ENCODE measurements at regions not wholly inside any gene's neighbourhood (a gene's known extent, or its start where the extent isn't known, plus 50 kb on each side); places are given as distances from the start of the nearest gene placed in this dataset.

DNA sequence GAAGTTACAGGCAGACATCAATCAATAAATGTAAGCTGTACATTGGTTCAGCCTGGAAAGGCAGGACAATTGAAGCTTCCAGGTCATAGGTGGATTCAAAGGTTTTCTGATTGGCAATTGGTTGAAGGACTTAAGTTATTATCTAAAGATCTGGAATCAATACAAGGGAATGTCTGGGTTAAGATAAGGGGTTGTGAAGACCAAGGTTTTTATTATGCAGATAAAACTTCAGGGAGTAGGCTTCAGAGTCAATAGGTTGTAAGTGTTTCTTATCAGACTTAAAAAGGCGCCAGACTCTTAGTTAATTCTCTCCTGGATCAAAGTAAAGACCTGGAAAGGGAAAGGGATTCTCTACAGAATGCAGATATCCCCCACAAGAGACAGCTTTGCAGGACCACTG is 935.4 kb downstream of the TBC1D22A start:
- H3K36me3 ChIP-seq (ENCODE audit: control insufficient read depth, insufficient read depth, low read length) = no peaks in the 10 kb centered on the region
- POLR2A ChIA-PET = no interaction called here
- no peaks in the 10 kb centered on the region for H3K9me3 ChIP-seq (ENCODE audit: control insufficient read depth, insufficient read depth, low read depth, low read length)
- in situ Hi-C loops (cut with HindIII; ENCODE audit: low pct_unique_long_range_greater_than_20kb, low sequenced_read_pairs) (no loop called here), intact Hi-C loops (cut with micrococcal nuclease; ENCODE audit: unreplicated experiment) (no loop called here)
- H3K4me1 ChIP-seq (ENCODE audit: control insufficient read depth, insufficient read depth, low read length) = no peaks in the 10 kb centered on the region
- H3K27me3 ChIP-seq (ENCODE audit: control insufficient read depth, insufficient read depth, low read length) = no peaks in the 10 kb centered on the region
- ATAC-seq = no peak
- TF ChIP-seq TCF7L2 (IDR thresholded peaks at IDR 0.05; ENCODE audit: low read depth, low read length) = no peak
- TF ChIP-seq POLR2AphosphoS5 (IDR thresholded peaks at IDR 0.05; ENCODE audit: low read depth, low read length) = no peak
- TF ChIP-seq, protein P1, sequence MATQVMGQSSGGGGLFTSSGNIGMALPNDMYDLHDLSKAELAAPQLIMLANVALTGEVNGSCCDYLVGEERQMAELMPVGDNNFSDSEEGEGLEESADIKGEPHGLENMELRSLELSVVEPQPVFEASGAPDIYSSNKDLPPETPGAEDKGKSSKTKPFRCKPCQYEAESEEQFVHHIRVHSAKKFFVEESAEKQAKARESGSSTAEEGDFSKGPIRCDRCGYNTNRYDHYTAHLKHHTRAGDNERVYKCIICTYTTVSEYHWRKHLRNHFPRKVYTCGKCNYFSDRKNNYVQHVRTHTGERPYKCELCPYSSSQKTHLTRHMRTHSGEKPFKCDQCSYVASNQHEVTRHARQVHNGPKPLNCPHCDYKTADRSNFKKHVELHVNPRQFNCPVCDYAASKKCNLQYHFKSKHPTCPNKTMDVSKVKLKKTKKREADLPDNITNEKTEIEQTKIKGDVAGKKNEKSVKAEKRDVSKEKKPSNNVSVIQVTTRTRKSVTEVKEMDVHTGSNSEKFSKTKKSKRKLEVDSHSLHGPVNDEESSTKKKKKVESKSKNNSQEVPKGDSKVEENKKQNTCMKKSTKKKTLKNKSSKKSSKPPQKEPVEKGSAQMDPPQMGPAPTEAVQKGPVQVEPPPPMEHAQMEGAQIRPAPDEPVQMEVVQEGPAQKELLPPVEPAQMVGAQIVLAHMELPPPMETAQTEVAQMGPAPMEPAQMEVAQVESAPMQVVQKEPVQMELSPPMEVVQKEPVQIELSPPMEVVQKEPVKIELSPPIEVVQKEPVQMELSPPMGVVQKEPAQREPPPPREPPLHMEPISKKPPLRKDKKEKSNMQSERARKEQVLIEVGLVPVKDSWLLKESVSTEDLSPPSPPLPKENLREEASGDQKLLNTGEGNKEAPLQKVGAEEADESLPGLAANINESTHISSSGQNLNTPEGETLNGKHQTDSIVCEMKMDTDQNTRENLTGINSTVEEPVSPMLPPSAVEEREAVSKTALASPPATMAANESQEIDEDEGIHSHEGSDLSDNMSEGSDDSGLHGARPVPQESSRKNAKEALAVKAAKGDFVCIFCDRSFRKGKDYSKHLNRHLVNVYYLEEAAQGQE (IDR thresholded peaks at IDR 0.05; ENCODE audit: insufficient read depth in 1 of 2, low read depth in 2 of 2, low read length in 1 of 2) = no peak
- no peak for TF ChIP-seq SIN3A (IDR thresholded peaks at IDR 0.05; ENCODE audit: borderline replicate concordance, insufficient read depth, low read depth, low read length)
- H3K27ac ChIP-seq (ENCODE audit: low read length) = no peak overlapping the region
- no peak overlapping the region for H3K4me3 ChIP-seq (ENCODE audit: low read depth in 2 of 2, low read length in 2 of 2)
- BruUV-seq (replicated peaks) = no TSS peak
- CTCF ChIA-PET = no interaction called here
- DNase-seq (ENCODE audit: low read depth, low spot score) = no peak

DNA sequence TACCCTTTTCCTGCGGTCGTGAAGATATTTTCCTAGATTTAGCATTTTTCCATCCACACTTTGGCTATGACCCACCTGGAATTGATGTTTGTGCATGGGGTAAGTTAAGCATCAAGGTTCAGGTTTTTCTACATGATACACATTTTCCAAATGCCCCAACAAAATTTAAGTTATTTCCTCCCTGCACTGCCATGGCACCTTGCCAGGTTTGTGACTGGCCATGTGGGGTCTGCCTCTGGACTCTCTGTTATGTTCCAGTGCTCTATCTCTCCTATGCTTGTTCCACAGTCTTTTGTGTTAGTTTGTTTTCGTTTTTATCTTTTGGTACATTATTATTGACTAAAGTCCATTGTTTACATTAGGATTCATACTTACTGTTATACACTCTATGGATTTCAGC is 934.3 kb downstream of the TBC1D22A start:
- no peaks in the 10 kb centered on the region for H3K4me1 ChIP-seq (ENCODE audit: control insufficient read depth, insufficient read depth, low read length)
- DNase-seq (ENCODE audit: low read depth, low spot score) (no peak), ATAC-seq (no peak)
- TF ChIP-seq SIN3A (IDR thresholded peaks at IDR 0.05; ENCODE audit: borderline replicate concordance, insufficient read depth, low read depth, low read length) = no peak
- TF ChIP-seq, protein P2, sequence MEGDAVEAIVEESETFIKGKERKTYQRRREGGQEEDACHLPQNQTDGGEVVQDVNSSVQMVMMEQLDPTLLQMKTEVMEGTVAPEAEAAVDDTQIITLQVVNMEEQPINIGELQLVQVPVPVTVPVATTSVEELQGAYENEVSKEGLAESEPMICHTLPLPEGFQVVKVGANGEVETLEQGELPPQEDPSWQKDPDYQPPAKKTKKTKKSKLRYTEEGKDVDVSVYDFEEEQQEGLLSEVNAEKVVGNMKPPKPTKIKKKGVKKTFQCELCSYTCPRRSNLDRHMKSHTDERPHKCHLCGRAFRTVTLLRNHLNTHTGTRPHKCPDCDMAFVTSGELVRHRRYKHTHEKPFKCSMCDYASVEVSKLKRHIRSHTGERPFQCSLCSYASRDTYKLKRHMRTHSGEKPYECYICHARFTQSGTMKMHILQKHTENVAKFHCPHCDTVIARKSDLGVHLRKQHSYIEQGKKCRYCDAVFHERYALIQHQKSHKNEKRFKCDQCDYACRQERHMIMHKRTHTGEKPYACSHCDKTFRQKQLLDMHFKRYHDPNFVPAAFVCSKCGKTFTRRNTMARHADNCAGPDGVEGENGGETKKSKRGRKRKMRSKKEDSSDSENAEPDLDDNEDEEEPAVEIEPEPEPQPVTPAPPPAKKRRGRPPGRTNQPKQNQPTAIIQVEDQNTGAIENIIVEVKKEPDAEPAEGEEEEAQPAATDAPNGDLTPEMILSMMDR (IDR thresholded peaks at IDR 0.05) = no peak
- TF ChIP-seq TCF7L2 (IDR thresholded peaks at IDR 0.05; ENCODE audit: low read depth, low read length) = no peak
- TF ChIP-seq, protein P1 (IDR thresholded peaks at IDR 0.05; ENCODE audit: insufficient read depth in 1 of 2, low read depth in 2 of 2, low read length in 1 of 2) = no peak
- no peak for TF ChIP-seq POLR2AphosphoS5 (IDR thresholded peaks at IDR 0.05; ENCODE audit: low read depth, low read length)
- H3K9me3 ChIP-seq (ENCODE audit: control insufficient read depth, insufficient read depth, low read depth, low read length) = no peaks in the 10 kb centered on the region
- no peak overlapping the region for H3K27ac ChIP-seq (ENCODE audit: low read length)
- no peaks in the 10 kb centered on the region for H3K36me3 ChIP-seq (ENCODE audit: control insufficient read depth, insufficient read depth, low read length)
- intact Hi-C loops (cut with micrococcal nuclease; ENCODE audit: unreplicated experiment) (no loop called here), in situ Hi-C loops (cut with HindIII; ENCODE audit: low pct_unique_long_range_greater_than_20kb, low sequenced_read_pairs) (no loop called here)
- POLR2A ChIA-PET = no interaction called here
- H3K4me3 ChIP-seq (ENCODE audit: low read depth in 2 of 2, low read length in 2 of 2) = no peak overlapping the region
- BruUV-seq (replicated peaks) = no TSS peak
- CTCF ChIA-PET = no interaction called here
- no peaks in the 10 kb centered on the region for H3K27me3 ChIP-seq (ENCODE audit: control insufficient read depth, insufficient read depth, low read length)

Measured in Panc1 (cell line).